ENCODE measurements at regions not wholly inside any gene's neighbourhood (a gene's known extent, or its start where the extent isn't known, plus 50 kb on each side); places are given as distances from the start of the nearest gene placed in this dataset.
"Not testable (repeated sequence)": the region's sequence is repeated elsewhere in the genome, so short reads cannot be mapped to it uniquely, and the experiment has no call there.

- no peak for DNase-seq (ENCODE audit: low read depth, low spot score)
Observed at GRCh38 chr10:108037061-108037460, 872.6 kb upstream of the SORCS1 start.

- no peak for DNase-seq (ENCODE audit: low read depth, low spot score)
Observed at GRCh38 chr10:108036265-108036664, 871.8 kb upstream of the SORCS1 start.

GRCh38 chr10:108034829-108035228, 870.3 kb upstream of the SORCS1 start:
- no peak for DNase-seq (ENCODE audit: low read depth, low spot score)

- DNase-seq (ENCODE audit: low read depth, low spot score), result not testable (repeated sequence)
Observed at GRCh38 chr10:108033518-108033917, 869.0 kb upstream of the SORCS1 start.

- DNase-seq (ENCODE audit: low read depth, low spot score), result no peak
Observed at GRCh38 chr10:108031505-108031904, 867.0 kb upstream of the SORCS1 start.

- no peak for DNase-seq (ENCODE audit: low read depth, low spot score)
Observed at GRCh38 chr10:108014902-108015177, 850.3 kb upstream of the SORCS1 start.

- DNase-seq (ENCODE audit: low read depth, low spot score), result no peak
Observed at GRCh38 chr10:108014145-108014901, 849.8 kb upstream of the SORCS1 start.

- no peak for DNase-seq (ENCODE audit: low read depth, low spot score)
Observed at GRCh38 chr10:108005627-108006026, 841.1 kb upstream of the SORCS1 start.

GRCh38 chr10:108003576-108003975, 839.1 kb upstream of the SORCS1 start:
- no peak for DNase-seq (ENCODE audit: low read depth, low spot score)

- DNase-seq (ENCODE audit: low read depth, low spot score), result no peak
Observed at GRCh38 chr10:108003061-108003460, 838.6 kb upstream of the SORCS1 start.

- no peak for DNase-seq (ENCODE audit: low read depth, low spot score)
Observed at GRCh38 chr10:108000365-108000764, 835.9 kb upstream of the SORCS1 start.

GRCh38 chr10:107994621-107995270, 830.2 kb upstream of the SORCS1 start:
- no peak for DNase-seq (ENCODE audit: low read depth, low spot score)

- DNase-seq (ENCODE audit: low read depth, low spot score), result no peak
Observed at GRCh38 chr10:107986571-107986970, 822.1 kb upstream of the SORCS1 start.

- DNase-seq (ENCODE audit: low read depth, low spot score), result no peak
Observed at GRCh38 chr10:107984581-107984980, 820.1 kb upstream of the SORCS1 start.

GRCh38 chr10:107984149-107984548, 819.6 kb upstream of the SORCS1 start:
- no peak for DNase-seq (ENCODE audit: low read depth, low spot score)

- DNase-seq (ENCODE audit: low read depth, low spot score), result no peak
Observed at GRCh38 chr10:107978455-107978854, 813.9 kb upstream of the SORCS1 start.

GRCh38 chr10:107971973-107972372, 807.5 kb upstream of the SORCS1 start:
- no peak for DNase-seq (ENCODE audit: low read depth, low spot score)

- DNase-seq (ENCODE audit: low read depth, low spot score), result no peak
Observed at GRCh38 chr10:107971411-107971810, 806.9 kb upstream of the SORCS1 start.

- DNase-seq (ENCODE audit: low read depth, low spot score), result no peak
Observed at GRCh38 chr10:107970512-107970911, 806.0 kb upstream of the SORCS1 start.

GRCh38 chr10:107969936-107970335, 805.4 kb upstream of the SORCS1 start:
- no peak for DNase-seq (ENCODE audit: low read depth, low spot score)

- no peak for DNase-seq (ENCODE audit: low read depth, low spot score)
Observed at GRCh38 chr10:107966826-107967225, 802.3 kb upstream of the SORCS1 start.

GRCh38 chr10:107952649-107953556, 788.4 kb upstream of the SORCS1 start:
- DNase-seq (ENCODE audit: low read depth, low spot score), result no peak

All from iPS DF 19.7 (cell line).